Lower leg skin (tissue), 3 donors: ENCODE measurements at regions not wholly inside any gene's neighbourhood (a gene's known extent, or its start where the extent isn't known, plus 50 kb on each side); places are given as distances from the start of the nearest gene placed in this dataset.

Experiments used
- CTCF ChIP-seq, 3 donors: fragments of 450-650 bp; IDR thresholded peaks; one replicate each; pipeline ENCODE4 v1.5.1; 2016; ENCODE audit warnings: antibody characterized with exemption in 3 of 3, mild to moderate bottlenecking in 3 of 3, moderate library complexity in 2 of 3
- POLR2A ChIP-seq, 2 donors: fragments of 450-650 bp; IDR thresholded peaks; one replicate each; pipeline ENCODE4 v1.6.1; 2016 to 2017; ENCODE audit warnings: antibody characterized with exemption in 2 of 2, mild to moderate bottlenecking in 1 of 2, moderate library complexity in 1 of 2

GRCh38 chr9:108162664-108163063 is 673.1 kb upstream of the KLF4 start:
- TF ChIP-seq CTCF (IDR thresholded peaks at IDR 0.05) (no peak), POLR2A (IDR thresholded peaks at IDR 0.05) (no peak)
